ENCODE measurements at regions not wholly inside any gene's neighbourhood (a gene's known extent, or its start where the extent isn't known, plus 50 kb on each side); places are given as distances from the start of the nearest gene placed in this dataset.

GRCh38 chr12:9390761-9391160 lies 182.6 kb upstream of the PZP start:
- TF ChIP-seq POLR2A (IDR thresholded peaks at IDR 0.05) (no peak), CTCF (IDR thresholded peaks at IDR 0.05 in 4 of 5, conservative IDR thresholded peaks at IDR 0.05 in 1 of 5) (no peak)

All from gastrocnemius medialis (tissue), 4 donors.